HCT116 (cell line): ENCODE measurements at regions not wholly inside any gene's neighbourhood (a gene's known extent, or its start where the extent isn't known, plus 50 kb on each side); places are given as distances from the start of the nearest gene placed in this dataset.

ENCODE experiments used
- CTCF ChIP-seq, 3 experiments: fragments of 200-600 bp in 1 of 3; sonication (generic) in 1 of 3; IDR thresholded peaks in 2 of 3; conservative IDR thresholded peaks in 1 of 3; 2 replicates each; pipeline ENCODE4 v1.5.1; 2012 to 2017; ENCODE audit warnings: low read depth in 2 of 3, low read length in 2 of 3, antibody characterized with exemption in 1 of 3, borderline replicate concordance in 1 of 3, control low read depth in 1 of 3, mild to moderate bottlenecking in 1 of 3, mixed read lengths in 1 of 3, mixed run types in 1 of 3, moderate library complexity in 1 of 3; ENCODE audit not compliant: insufficient read depth in 1 of 3
- POLR2A ChIP-seq: IDR thresholded peaks from 2 replicates; pipeline ENCODE4 v1.7.0; 2011; ENCODE audit warnings: borderline replicate concordance; ENCODE audit not compliant: insufficient read depth, insufficient read length; ENCODE audit errors: extremely low read depth
- POLR2AphosphoS5 ChIP-seq: IDR thresholded peaks from 2 replicates; pipeline ENCODE4 v1.6.1; 2011; ENCODE audit warnings: mild to moderate bottlenecking, low read depth, low read length, moderate library complexity
- ZFX ChIP-seq: fragments of 450-650 bp; IDR thresholded peaks from 2 replicates; pipeline ENCODE4 v1.6.1; 2017
- ZNF274 ChIP-seq: fragments of 200-500 bp; sonication (Bioruptor generic); IDR thresholded peaks from 2 replicates; pipeline ENCODE4 v1.6.1; 2014; ENCODE audit warnings: mild to moderate bottlenecking, low read depth, low read length, inconsistent platforms

DNA sequence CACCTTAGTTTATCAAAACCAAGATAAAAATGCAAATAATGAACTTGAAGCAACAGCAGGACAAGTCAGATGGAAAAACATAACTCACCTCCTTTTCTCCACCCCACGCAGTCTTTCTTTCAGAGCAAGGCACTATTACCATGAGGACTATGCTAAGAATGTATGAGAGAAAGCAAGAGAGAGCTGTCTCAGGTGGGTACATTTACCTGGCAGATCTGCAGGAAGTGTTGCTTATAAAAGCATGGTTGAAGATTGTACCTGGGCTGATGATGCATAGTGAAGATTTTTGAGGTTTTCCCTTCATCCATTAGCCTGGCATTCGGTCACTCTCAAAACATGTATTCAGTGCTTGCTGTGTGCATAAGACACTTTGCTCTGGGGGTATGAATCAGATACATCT, 68.8 kb upstream of the IFNG-AS1 start:
- no peak for TF ChIP-seq POLR2AphosphoS5
- TF ChIP-seq CTCF (IDR thresholded peaks at IDR 0.05 in 2 of 3, conservative IDR thresholded peaks at IDR 0.05 in 1 of 3; ENCODE audit: borderline replicate concordance in 1 of 3, insufficient read depth in 1 of 3, low read depth in 2 of 3, low read length in 2 of 3): no peak
- TF ChIP-seq POLR2A: no peak
- TF ChIP-seq ZNF274: no peak
- no peak for TF ChIP-seq ZFX
